ENCODE measurements at regions not wholly inside any gene's neighbourhood (a gene's known extent, or its start where the extent isn't known, plus 50 kb on each side); places are given as distances from the start of the nearest gene placed in this dataset.
"Not testable (repeated sequence)": the region's sequence is repeated elsewhere in the genome, so short reads cannot be mapped to it uniquely, and the experiment has no call there.

GRCh38 chr15:77875066-77875721 is 202.3 kb downstream of the TBC1D2B start:
- H3K9me3 ChIP-seq (ENCODE audit: control insufficient read depth in 2 of 2, low read length in 2 of 2); H3K9me3 Mint-ChIP-seq; H3K4me1 Mint-ChIP-seq; H3K27ac ChIP-seq (ENCODE audit: insufficient read depth, low read length, poor library complexity, severe bottlenecking); H3K27me3 Mint-ChIP-seq; H3K36me3 Mint-ChIP-seq; H3K4me3 ChIP-seq (ENCODE audit: low read depth, low read length); H3K27me3 ChIP-seq (ENCODE audit: control insufficient read depth, insufficient read depth, low read length); H3K4me3 Mint-ChIP-seq; H3K27ac Mint-ChIP-seq; H3K36me3 ChIP-seq (ENCODE audit: control insufficient read depth, insufficient read depth, low read length); ATAC-seq (ENCODE audit: low read depth in 2 of 2); H3K4me1 ChIP-seq (ENCODE audit: control insufficient read depth, insufficient read depth, low read length, poor library complexity, severe bottlenecking): not testable (repeated sequence)
- DNase-seq: peak in 2 of 3 donors; percentile 12 to 37

GRCh38 chr15:77874063-77874462 is 203.4 kb downstream of the TBC1D2B start:
- no peak overlapping the region for H3K27ac ChIP-seq (ENCODE audit: insufficient read depth, low read length, poor library complexity, severe bottlenecking)
- no peak for ATAC-seq (ENCODE audit: low read depth in 2 of 2)
- no peak for DNase-seq
- H3K27ac Mint-ChIP-seq: no peak overlapping the region
- H3K4me3 ChIP-seq (ENCODE audit: low read depth, low read length): no peak overlapping the region
- no peaks in the 10 kb centered on the region for H3K4me1 ChIP-seq (ENCODE audit: control insufficient read depth, insufficient read depth, low read length, poor library complexity, severe bottlenecking)
- no peaks in the 10 kb centered on the region for H3K9me3 Mint-ChIP-seq
- H3K4me3 Mint-ChIP-seq: no peak overlapping the region
- H3K27me3 ChIP-seq (ENCODE audit: control insufficient read depth, insufficient read depth, low read length): no peaks in the 10 kb centered on the region
- H3K9me3 ChIP-seq (ENCODE audit: control insufficient read depth in 2 of 2, low read length in 2 of 2): no peaks in the 10 kb centered on the region
- no peaks in the 10 kb centered on the region for H3K36me3 ChIP-seq (ENCODE audit: control insufficient read depth, insufficient read depth, low read length)
- H3K27me3 Mint-ChIP-seq: no peaks in the 10 kb centered on the region
- no peaks in the 10 kb centered on the region for H3K36me3 Mint-ChIP-seq
- no peaks in the 10 kb centered on the region for H3K4me1 Mint-ChIP-seq

GRCh38 chr15:77872521-77873425 is 204.7 kb downstream of the TBC1D2B start:
- not testable (repeated sequence) for H3K9me3 Mint-ChIP-seq; H3K9me3 ChIP-seq (ENCODE audit: control insufficient read depth in 2 of 2, low read length in 2 of 2); H3K27me3 Mint-ChIP-seq; ATAC-seq (ENCODE audit: low read depth in 2 of 2); H3K36me3 ChIP-seq (ENCODE audit: control insufficient read depth, insufficient read depth, low read length); DNase-seq; H3K36me3 Mint-ChIP-seq; H3K4me3 ChIP-seq (ENCODE audit: low read depth, low read length); H3K4me1 ChIP-seq (ENCODE audit: control insufficient read depth, insufficient read depth, low read length, poor library complexity, severe bottlenecking); H3K27ac ChIP-seq (ENCODE audit: insufficient read depth, low read length, poor library complexity, severe bottlenecking); H3K4me1 Mint-ChIP-seq; H3K27me3 ChIP-seq (ENCODE audit: control insufficient read depth, insufficient read depth, low read length); H3K4me3 Mint-ChIP-seq
- H3K27ac Mint-ChIP-seq: peak overlapping the region in 1 of 3 donors; percentile 27

- Histone ChIP-seq H3K4me1 (ENCODE audit: control insufficient read depth, insufficient read depth, low read length, poor library complexity, severe bottlenecking) (no peaks in the 10 kb centered on the region), H3K9me3 (ENCODE audit: control insufficient read depth in 2 of 2, low read length in 2 of 2) (no peaks in the 10 kb centered on the region), H3K36me3 (ENCODE audit: control insufficient read depth, insufficient read depth, low read length) (no peaks in the 10 kb centered on the region), H3K27ac (ENCODE audit: insufficient read depth, low read length, poor library complexity, severe bottlenecking) (no peak overlapping the region), H3K27me3 (ENCODE audit: control insufficient read depth, insufficient read depth, low read length) (no peaks in the 10 kb centered on the region), H3K4me3 (ENCODE audit: low read depth, low read length) (no peak overlapping the region)
- Mint-ChIP-seq H3K36me3 (no peaks in the 10 kb centered on the region), H3K9me3 (no peaks in the 10 kb centered on the region), H3K27me3 (no peaks in the 10 kb centered on the region), H3K4me3 (no peak overlapping the region), H3K27ac (no peak overlapping the region), H3K4me1 (no peaks in the 10 kb centered on the region)
- DNase-seq (no peak), ATAC-seq (ENCODE audit: low read depth in 2 of 2) (no peak)
Observed at GRCh38 chr15:77871852-77872371, 205.6 kb downstream of the TBC1D2B start.

DNA sequence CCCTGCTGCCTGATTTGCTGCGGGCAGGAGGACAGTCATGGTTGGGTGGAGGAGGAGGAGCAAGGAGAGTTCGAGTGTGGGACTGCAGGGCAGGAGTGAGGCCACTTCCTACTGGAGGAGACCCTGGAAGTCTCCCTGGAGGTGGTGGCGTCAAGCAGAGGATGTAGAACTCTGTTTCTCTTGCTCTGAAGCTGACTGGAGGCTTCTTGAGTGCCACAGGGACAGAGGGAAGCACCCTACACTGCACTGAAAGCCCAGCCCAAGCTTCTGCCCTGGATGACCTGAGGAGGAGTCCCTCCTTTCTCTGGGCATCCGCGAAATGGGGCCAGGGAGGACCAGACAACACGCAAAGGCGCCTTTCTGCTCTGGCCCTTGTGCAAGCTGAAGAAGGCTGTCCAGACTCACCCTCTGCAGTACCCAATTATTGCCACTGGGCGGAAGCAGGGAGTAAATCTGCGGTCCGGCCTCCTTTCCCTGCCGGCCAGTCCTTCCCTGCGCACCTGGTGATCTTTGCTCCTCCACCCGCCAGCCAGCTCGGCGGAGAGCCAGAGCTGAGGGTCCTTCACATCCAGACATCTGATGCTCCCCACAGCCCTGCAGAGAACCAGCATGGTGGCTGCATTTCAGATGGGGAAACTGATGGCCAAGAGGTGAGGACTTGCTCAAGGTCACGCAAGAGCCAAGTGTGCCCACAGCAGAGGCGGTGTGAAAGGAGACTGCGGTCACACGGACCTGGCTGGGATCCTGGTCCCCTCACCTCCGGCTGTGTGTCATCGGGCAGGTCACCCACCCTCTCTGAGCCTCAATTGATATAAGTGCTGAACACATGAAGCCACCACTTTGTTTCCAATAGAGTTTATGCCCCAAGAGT is 207.1 kb downstream of the TBC1D2B start:
- Mint-ChIP-seq H3K27ac (no peak overlapping the region), H3K4me3 (no peak overlapping the region), H3K9me3 (no peaks in the 10 kb centered on the region), H3K4me1 (no peaks in the 10 kb centered on the region), H3K27me3 (no peaks in the 10 kb centered on the region), H3K36me3 (no peaks in the 10 kb centered on the region)
- no peak for ATAC-seq (ENCODE audit: low read depth in 2 of 2)
- H3K36me3 ChIP-seq (ENCODE audit: control insufficient read depth, insufficient read depth, low read length): no peaks in the 10 kb centered on the region
- no peak overlapping the region for H3K27ac ChIP-seq (ENCODE audit: insufficient read depth, low read length, poor library complexity, severe bottlenecking)
- peak in 2 of 3 donors; percentile 10 to 38 for DNase-seq
- H3K27me3 ChIP-seq (ENCODE audit: control insufficient read depth, insufficient read depth, low read length): no peaks in the 10 kb centered on the region
- no peaks in the 10 kb centered on the region for H3K4me1 ChIP-seq (ENCODE audit: control insufficient read depth, insufficient read depth, low read length, poor library complexity, severe bottlenecking)
- no peaks in the 10 kb centered on the region for H3K9me3 ChIP-seq (ENCODE audit: control insufficient read depth in 2 of 2, low read length in 2 of 2)
- no peak overlapping the region for H3K4me3 ChIP-seq (ENCODE audit: low read depth, low read length)

DNA sequence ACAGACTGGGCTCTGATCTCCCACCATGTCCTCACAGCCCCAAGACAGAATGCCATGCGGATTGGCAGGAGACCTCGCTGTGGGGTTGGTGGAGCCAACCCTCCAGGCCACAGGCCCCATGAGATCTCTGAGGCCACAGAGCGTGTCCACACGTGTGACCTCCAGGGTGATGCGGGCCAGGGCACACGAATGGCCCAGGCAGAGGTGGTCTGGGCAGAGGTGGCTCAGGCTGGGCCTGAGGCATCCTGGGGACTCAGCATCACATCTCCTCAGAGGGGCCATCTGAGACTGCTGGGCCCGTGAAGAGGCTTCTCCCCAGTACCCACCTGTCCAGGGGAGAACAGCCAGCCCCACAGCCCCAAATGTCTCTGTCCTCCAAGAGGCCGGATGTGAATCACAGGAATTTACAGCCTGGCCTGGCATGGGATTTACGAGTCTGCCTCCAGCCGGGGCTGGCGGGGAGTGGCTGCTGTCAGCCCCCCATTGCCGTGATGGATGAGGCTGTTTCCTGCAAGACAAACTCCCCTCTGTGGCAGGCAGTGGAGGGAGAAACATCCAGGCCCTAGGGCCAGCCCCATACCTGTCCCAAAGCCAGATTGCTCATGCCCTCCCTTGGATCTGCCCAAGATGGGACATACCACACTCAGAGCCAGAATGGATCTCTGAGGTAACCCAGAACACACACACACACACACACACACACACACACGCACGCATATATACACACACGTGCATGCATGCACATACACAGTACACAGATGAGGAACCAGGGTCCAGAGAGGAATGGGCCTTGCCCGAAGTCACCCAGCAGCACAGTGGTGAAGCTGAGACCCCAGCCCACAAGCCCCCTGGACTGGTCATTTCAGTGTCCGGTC is 208.3 kb downstream of the TBC1D2B start:
- Histone ChIP-seq H3K27me3 (ENCODE audit: control insufficient read depth, insufficient read depth, low read length) (no peaks in the 10 kb centered on the region), H3K4me1 (ENCODE audit: control insufficient read depth, insufficient read depth, low read length, poor library complexity, severe bottlenecking) (no peaks in the 10 kb centered on the region), H3K4me3 (ENCODE audit: low read depth, low read length) (no peak overlapping the region), H3K27ac (ENCODE audit: insufficient read depth, low read length, poor library complexity, severe bottlenecking) (no peak overlapping the region), H3K36me3 (ENCODE audit: control insufficient read depth, insufficient read depth, low read length) (no peaks in the 10 kb centered on the region), H3K9me3 (ENCODE audit: control insufficient read depth in 2 of 2, low read length in 2 of 2) (no peaks in the 10 kb centered on the region)
- Mint-ChIP-seq H3K9me3 (no peaks in the 10 kb centered on the region), H3K4me3 (no peak overlapping the region), H3K4me1 (no peaks in the 10 kb centered on the region), H3K27me3 (no peaks in the 10 kb centered on the region), H3K36me3 (no peaks in the 10 kb centered on the region), H3K27ac (no peak overlapping the region)
- ATAC-seq (ENCODE audit: low read depth in 2 of 2): no peak
- DNase-seq: no peak

DNA sequence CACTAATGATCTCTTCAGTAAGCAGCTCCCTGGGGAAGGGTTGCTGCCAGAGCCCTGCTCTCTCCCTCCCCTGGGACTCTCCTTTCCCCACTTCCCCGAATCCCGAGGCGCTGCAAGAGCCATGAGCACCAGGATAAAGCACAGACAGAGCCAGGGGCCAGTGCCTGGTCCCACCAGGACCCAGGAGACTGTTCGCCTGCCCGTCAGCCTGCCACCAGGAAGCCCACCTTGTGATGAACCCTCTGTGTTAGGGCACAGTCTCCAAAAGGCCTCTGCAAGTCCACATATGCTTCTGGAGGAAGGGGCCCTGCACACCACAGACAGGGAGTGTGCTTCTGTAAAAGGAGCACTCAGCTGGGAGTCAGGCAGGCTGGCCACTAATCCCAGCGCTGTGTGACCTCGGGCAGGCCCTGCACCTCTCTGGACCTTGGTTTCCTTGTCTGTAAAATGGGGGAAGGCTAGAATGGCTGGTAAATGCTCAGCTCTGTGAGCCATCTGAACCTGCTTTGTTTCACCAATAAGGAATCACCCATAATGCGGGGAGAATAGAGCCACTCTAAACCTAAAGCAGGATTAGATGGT is 209.4 kb downstream of the TBC1D2B start:
- peak overlapping the region in 1 of 3 donors; percentile 18 for H3K27ac Mint-ChIP-seq
- not testable (repeated sequence) for H3K4me3 Mint-ChIP-seq; H3K9me3 Mint-ChIP-seq; H3K4me1 ChIP-seq (ENCODE audit: control insufficient read depth, insufficient read depth, low read length, poor library complexity, severe bottlenecking); H3K36me3 Mint-ChIP-seq; DNase-seq; ATAC-seq (ENCODE audit: low read depth in 2 of 2); H3K4me3 ChIP-seq (ENCODE audit: low read depth, low read length); H3K27me3 ChIP-seq (ENCODE audit: control insufficient read depth, insufficient read depth, low read length); H3K36me3 ChIP-seq (ENCODE audit: control insufficient read depth, insufficient read depth, low read length); H3K9me3 ChIP-seq (ENCODE audit: control insufficient read depth in 2 of 2, low read length in 2 of 2); H3K4me1 Mint-ChIP-seq; H3K27me3 Mint-ChIP-seq; H3K27ac ChIP-seq (ENCODE audit: insufficient read depth, low read length, poor library complexity, severe bottlenecking)
